Right lobe of liver (tissue), 4 donors: ENCODE measurements at regions not wholly inside any gene's neighbourhood (a gene's known extent, or its start where the extent isn't known, plus 50 kb on each side); places are given as distances from the start of the nearest gene placed in this dataset.
"Not testable (repeated sequence)": the region's sequence is repeated elsewhere in the genome, so short reads cannot be mapped to it uniquely, and the experiment has no call there.

Experiments
- POLR2A ChIP-seq: fragments of 450-650 bp; IDR thresholded peaks from one replicate; pipeline ENCODE4 v1.6.1; 2017; ENCODE audit warnings: antibody characterized with exemption, mild to moderate bottlenecking
- TF ChIP-seq, protein P1 (sequence below), 4 donors: fragments of 200-600 bp in 3 of 4; fragments of 450-650 bp in 1 of 4; IDR thresholded peaks; one replicate each; pipeline versions ENCODE4 v1.5.1 to v1.8.0; 2016 to 2022; ENCODE audit warnings: antibody characterized with exemption in 4 of 4, mild to moderate bottlenecking in 2 of 4
- donor health status: DM: no; HTN: no; CAD: no.
- donor health status: DM: no; HTN: no; CAD: no.
- donor health status: DM: no; HTN: yes; CAD: no.

DNA sequence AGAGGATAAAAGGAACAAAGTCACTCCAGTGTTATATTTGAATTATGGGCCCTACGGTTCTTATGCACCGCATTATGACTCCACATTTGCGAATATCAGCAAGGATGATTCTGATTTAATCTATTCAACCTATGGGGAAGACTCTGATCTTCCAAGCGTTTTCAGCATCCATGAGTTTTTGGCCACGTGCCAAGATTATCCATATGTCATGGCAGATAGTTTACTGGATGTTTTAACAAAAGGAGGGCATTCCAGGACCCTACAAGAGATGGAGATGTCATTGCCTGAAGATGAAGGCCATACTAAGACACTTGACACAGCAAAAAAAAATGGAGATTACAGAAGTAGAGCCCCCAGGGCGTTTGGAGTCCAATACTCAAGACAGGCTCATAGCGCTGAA lies 113.4 kb downstream of the IL12A start:
- TF ChIP-seq, protein P1, sequence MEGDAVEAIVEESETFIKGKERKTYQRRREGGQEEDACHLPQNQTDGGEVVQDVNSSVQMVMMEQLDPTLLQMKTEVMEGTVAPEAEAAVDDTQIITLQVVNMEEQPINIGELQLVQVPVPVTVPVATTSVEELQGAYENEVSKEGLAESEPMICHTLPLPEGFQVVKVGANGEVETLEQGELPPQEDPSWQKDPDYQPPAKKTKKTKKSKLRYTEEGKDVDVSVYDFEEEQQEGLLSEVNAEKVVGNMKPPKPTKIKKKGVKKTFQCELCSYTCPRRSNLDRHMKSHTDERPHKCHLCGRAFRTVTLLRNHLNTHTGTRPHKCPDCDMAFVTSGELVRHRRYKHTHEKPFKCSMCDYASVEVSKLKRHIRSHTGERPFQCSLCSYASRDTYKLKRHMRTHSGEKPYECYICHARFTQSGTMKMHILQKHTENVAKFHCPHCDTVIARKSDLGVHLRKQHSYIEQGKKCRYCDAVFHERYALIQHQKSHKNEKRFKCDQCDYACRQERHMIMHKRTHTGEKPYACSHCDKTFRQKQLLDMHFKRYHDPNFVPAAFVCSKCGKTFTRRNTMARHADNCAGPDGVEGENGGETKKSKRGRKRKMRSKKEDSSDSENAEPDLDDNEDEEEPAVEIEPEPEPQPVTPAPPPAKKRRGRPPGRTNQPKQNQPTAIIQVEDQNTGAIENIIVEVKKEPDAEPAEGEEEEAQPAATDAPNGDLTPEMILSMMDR (IDR thresholded peaks at IDR 0.05): not testable (repeated sequence)
- not testable (repeated sequence) for TF ChIP-seq POLR2A
